Renal cortex interstitium (tissue), 11 donors: ENCODE measurements at regions not wholly inside any gene's neighbourhood (a gene's known extent, or its start where the extent isn't known, plus 50 kb on each side); places are given as distances from the start of the nearest gene placed in this dataset.

Experiments
- DNase-seq, 11 donors: peaks; one replicate each; pipeline ENCODE4 v3.0.0-alpha.2; 2013; ENCODE audit warnings: low read depth in 9 of 11, low spot score in 4 of 11; ENCODE audit errors: extremely low read depth in 1 of 11

DNA sequence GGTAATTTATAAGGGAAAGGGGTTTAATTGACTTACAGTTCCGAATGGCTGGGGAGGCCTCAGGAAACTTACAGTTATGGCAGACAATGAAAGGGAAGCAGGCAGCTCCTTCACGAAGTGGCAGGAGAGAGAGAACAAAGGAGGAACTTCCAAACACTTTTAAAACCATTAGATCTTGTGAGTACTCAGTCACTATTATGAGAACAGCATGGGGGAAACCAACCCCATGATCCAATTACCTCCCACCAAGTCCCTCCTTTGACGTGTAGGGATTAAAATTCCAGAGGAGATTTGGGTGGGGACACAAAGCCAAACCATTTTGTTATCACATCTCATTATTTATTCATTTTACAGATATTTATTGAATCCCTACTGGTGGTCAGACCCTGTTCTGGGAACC, 822.8 kb downstream of the GALC start:
- no peak for DNase-seq

GRCh38 chr14:87169362-87169761, 823.6 kb downstream of the GALC start:
- no peak for DNase-seq

- no peak for DNase-seq
These were observed 831.5 kb downstream of the GALC start for GRCh38 chr14:87161502-87161901.

DNA sequence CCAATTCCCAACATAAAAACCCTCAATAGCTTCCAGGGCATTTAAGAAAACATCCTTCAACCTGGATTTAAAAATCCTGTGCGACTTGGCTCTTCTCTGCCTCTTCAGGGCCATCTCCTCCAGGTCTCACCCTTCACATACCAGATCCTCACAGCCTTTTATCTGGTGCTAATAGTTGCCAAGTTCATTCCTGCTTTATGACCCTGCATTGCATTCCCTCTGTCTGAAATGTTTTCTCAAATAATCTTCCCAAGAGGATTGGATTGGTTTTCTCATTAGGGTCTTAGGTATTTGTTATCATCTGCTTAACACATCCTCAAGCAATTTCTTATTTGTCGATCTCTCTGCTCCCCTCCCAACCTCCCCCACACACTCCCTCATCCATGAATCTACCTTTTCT, 832.0 kb downstream of the GALC start:
- DNase-seq = peak in 3 of 11 donors; percentile 5 to 37 (median 18)

DNA sequence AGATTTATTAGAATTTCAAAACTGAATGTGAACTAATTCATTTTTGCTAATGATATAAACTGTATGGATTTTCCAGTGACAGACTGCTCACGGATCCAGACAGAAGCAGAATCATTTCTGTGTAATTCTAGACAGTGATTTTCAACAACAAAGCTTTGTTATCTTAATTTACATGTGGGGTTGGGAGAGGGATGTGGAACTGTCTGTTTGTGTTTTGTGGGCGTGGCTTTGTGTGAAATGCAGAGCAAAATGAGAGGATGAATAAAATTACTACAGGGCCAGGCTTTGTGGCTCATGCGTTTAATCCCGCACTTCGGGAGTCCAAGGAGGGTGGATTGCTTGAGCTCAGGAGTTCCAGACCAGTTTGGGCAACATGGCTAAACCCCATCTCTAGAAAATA, 834.7 kb downstream of the GALC start:
- DNase-seq = no peak

DNA sequence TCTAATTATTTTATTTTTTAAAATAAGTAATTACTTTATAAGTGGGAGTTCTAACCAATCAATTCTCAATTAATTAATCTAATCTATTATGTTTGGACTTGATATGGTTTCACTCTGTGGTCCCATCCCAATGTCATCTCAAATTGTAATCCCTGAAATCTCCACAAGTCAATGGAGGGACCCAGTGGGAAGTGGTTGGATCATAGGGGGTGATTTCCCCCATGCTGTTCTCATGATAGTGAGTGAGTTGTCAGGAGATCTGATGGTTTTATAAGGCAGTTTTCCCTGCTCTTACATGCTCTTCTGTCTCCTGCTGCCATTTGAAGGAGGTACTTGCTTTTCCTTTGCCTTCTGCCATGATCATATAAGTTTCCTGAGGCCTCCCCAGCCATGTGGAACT, 836.1 kb downstream of the GALC start:
- DNase-seq = no peak

DNA sequence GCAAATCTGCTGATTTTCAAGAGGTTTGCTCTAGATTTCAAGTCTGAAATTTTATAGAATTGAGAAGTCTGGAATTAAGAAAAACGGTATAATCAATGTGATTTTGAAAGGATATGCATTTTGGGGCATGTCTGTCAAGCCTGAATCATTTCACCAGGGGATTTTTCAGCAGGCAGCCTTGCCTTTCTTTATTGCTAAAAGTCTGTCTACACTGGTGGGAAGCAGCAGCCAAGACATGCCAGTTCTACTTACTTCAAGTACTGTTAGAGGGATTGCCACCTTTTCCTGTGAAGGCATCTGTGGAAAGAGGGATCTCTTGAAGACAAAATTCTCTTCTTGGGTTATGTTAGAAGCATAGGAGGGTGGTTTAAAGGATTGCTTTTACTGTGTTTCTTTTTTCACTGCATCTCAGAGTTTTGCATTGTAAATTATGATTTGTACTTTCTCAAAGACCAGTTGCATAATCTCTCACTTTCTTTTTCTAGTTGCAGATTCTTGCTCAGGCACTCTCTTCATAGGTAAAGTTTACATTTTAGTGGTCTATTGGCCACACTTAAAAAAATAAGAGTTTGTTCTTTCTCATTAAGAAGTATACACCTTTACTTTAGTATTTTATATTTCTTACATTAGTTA, 837.0 kb downstream of the GALC start:
- DNase-seq = no peak

DNA sequence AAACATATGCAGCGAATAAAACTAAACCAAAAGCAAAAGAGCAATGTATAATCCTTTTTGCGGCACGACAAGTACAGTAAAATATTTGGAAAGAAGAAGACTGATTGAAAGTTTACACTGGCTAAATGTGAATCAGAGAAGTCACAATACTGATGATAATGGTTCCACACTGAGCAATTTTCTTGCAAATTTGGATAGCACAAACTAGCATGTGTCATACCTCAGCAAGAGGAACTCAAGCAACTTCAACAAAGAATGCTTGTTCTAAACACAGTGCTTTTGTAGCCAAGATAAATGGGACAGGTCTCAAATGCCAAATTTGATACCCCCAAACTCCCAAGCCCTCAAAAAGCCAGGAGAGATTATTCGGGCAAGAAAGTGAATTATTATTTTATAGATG, 839.1 kb downstream of the GALC start:
- no peak for DNase-seq

DNA sequence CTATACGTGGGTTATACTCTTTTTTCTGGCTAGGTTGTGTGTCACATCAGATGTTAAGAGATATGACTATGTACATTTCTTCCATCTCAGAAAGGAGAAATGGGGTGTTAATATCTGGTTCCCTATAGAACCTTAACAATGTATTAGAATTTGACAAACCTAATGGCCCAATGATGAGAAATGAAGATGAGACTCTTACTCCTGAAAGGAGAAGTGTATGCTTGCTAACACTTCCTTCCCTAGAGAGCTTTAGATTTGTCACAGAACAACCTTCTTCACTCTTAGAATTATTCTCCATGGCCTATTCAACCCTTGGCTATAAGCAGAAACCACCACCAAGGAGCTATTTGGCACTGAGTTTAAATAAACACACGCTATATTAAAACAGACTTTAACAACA, 839.6 kb downstream of the GALC start:
- no peak for DNase-seq

GRCh38 chr14:87152693-87153092, 840.3 kb downstream of the GALC start:
- no peak for DNase-seq

GRCh38 chr14:87149583-87150354, 843.2 kb downstream of the GALC start:
- peak in 2 of 11 donors; percentile 18 to 30 for DNase-seq

- no peak for DNase-seq
These were observed 844.3 kb downstream of the GALC start for GRCh38 chr14:87148655-87149054.

- DNase-seq = no peak
These were observed 850.3 kb downstream of the GALC start for GRCh38 chr14:87142551-87143211.

GRCh38 chr14:87141801-87142200, 851.2 kb downstream of the GALC start:
- no peak for DNase-seq

GRCh38 chr14:87139299-87139698, 853.7 kb downstream of the GALC start:
- DNase-seq = no peak

GRCh38 chr14:87133073-87133801, 859.7 kb downstream of the GALC start:
- peak in 2 of 11 donors; percentile 6 to 9 for DNase-seq

DNA sequence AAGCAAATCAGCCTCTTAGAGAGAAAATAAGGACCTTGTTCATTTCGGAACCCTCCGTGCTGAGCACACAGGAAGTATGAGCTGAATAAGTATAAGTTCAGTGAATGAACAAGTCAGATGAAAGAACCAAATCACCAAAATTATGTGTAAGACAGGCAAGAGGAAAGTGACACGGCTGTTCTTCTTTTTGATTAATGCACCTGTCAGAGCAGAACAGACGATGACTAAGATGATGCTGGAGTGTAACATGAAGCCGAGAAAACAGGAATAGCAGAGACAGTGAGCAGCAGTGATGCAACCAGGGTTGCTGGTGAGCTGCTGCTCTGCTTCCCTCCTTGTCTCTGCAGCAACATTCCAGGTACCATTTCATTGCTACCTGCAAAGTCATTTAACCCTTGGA, 861.1 kb downstream of the GALC start:
- DNase-seq = peak in 1 of 11 donors; percentile 1

DNA sequence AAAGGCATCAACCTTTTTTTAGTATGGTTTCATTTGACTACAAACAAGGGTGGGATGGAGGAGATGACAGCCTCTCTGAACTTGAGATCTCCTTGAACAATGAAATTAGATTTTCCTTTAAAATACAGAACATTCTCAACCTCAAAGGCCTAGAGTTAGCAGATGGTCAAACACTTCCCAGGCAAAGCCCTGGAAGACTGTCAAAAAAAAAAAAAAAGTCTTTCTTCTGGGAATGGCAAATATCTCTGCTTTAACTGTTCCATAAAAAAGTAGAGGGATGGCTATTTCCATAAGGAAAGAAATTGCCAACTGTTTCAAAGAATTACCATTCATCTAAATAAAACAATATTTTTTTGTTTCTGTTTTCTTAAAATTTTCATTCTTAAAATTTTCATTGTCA, 870.8 kb downstream of the GALC start:
- DNase-seq = no peak

- no peak for DNase-seq
These were observed 871.3 kb downstream of the GALC start for GRCh38 chr14:87121716-87122115.

DNA sequence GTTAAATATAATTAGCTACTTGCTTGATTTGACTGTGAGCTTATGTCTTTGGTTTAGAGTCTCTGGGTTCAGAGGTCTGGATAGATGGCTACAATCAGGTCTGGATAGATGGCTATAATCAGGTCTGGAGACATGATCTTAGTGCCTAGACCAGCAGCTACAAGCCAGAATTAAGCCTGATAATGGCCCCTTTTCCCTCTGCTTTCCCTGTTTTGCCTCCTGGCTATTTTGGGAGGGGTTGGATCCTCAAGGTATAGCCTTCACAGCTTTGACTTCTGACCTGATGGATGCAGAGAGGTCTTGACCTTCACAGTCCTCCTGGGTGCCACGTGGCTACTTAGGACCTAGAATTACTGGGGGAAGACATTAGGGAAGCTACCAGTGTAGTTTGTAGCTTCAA, 877.7 kb downstream of the GALC start:
- DNase-seq = no peak
